ENCODE measurements at regions not wholly inside any gene's neighbourhood (a gene's known extent, or its start where the extent isn't known, plus 50 kb on each side); places are given as distances from the start of the nearest gene placed in this dataset.

GRCh38 chr13:72637561-72637960, 89.9 kb downstream of the MZT1 start:
- Histone ChIP-seq H3K4me2 (ENCODE audit: low read length) (no peak overlapping the region), H3K79me2 (replicated peaks; ENCODE audit: insufficient read depth, low read length) (no peaks in the 10 kb centered on the region), H3K27me3 (ENCODE audit: insufficient read depth, low read depth, low read length) (no peaks in the 10 kb centered on the region), H4K20me1 (ENCODE audit: insufficient read depth) (no peaks in the 10 kb centered on the region), H3K27ac (ENCODE audit: low read length) (no peak overlapping the region), H3K9ac (ENCODE audit: low read length) (no peak overlapping the region), H3F3A (ENCODE audit: insufficient read depth, low read length, poor library complexity, severe bottlenecking) (no peaks in the 10 kb centered on the region), H2AFZ (ENCODE audit: low read depth, low read length) (no peak overlapping the region), H3K36me3 (ENCODE audit: insufficient read depth, low read length) (no peaks in the 10 kb centered on the region), H3K9me3 (ENCODE audit: low read length) (no peaks in the 10 kb centered on the region), H3K9me2 (ENCODE audit: insufficient read depth, low read length) (no peaks in the 10 kb centered on the region), H3K4me3 (ENCODE audit: low read length) (no peak overlapping the region)
- no peak for TF ChIP-seq RAD21 (conservative IDR thresholded peaks at IDR 0.05)
- no peak for TF ChIP-seq EZH2 (IDR thresholded peaks at IDR 0.05; ENCODE audit: borderline replicate concordance, insufficient read depth, low read length, poor library complexity, severe bottlenecking)
- TF ChIP-seq MXI1 (conservative IDR thresholded peaks at IDR 0.05; ENCODE audit: poor library complexity, severe bottlenecking): no peak
- no peak for TF ChIP-seq EP300 (conservative IDR thresholded peaks at IDR 0.05; ENCODE audit: poor library complexity, severe bottlenecking)
- TF ChIP-seq POLR2AphosphoS5 (IDR thresholded peaks at IDR 0.05): no peak
- TF ChIP-seq REST (IDR thresholded peaks at IDR 0.05; ENCODE audit: borderline replicate concordance): no peak
- no peak for TF ChIP-seq SMC3 (conservative IDR thresholded peaks at IDR 0.05; ENCODE audit: poor library complexity)
- TF ChIP-seq TAF1 (IDR thresholded peaks at IDR 0.05; ENCODE audit: low read depth): no peak
- TF ChIP-seq CTCF (IDR thresholded peaks at IDR 0.05; ENCODE audit: poor library complexity, severe bottlenecking): no peak

- no peaks in the 10 kb centered on the region for H3K79me2 ChIP-seq (replicated peaks; ENCODE audit: insufficient read depth, low read length)
- no peaks in the 10 kb centered on the region for H3K36me3 ChIP-seq (ENCODE audit: insufficient read depth, low read length)
- no peaks in the 10 kb centered on the region for H3K27me3 ChIP-seq (ENCODE audit: insufficient read depth, low read depth, low read length)
- no peaks in the 10 kb centered on the region for H3F3A ChIP-seq (ENCODE audit: insufficient read depth, low read length, poor library complexity, severe bottlenecking)
- no peak overlapping the region for H2AFZ ChIP-seq (ENCODE audit: low read depth, low read length)
- no peak overlapping the region for H3K4me3 ChIP-seq (ENCODE audit: low read length)
- H3K27ac ChIP-seq (ENCODE audit: low read length): no peak overlapping the region
- TF ChIP-seq POLR2AphosphoS5 (IDR thresholded peaks at IDR 0.05) (no peak), SMC3 (conservative IDR thresholded peaks at IDR 0.05; ENCODE audit: poor library complexity) (no peak), RAD21 (conservative IDR thresholded peaks at IDR 0.05) (no peak), EZH2 (IDR thresholded peaks at IDR 0.05; ENCODE audit: borderline replicate concordance, insufficient read depth, low read length, poor library complexity, severe bottlenecking) (no peak), REST (IDR thresholded peaks at IDR 0.05; ENCODE audit: borderline replicate concordance) (no peak), MXI1 (conservative IDR thresholded peaks at IDR 0.05; ENCODE audit: poor library complexity, severe bottlenecking) (no peak), EP300 (conservative IDR thresholded peaks at IDR 0.05; ENCODE audit: poor library complexity, severe bottlenecking) (no peak), CTCF (IDR thresholded peaks at IDR 0.05; ENCODE audit: poor library complexity, severe bottlenecking) (no peak), TAF1 (IDR thresholded peaks at IDR 0.05; ENCODE audit: low read depth) (no peak)
- no peaks in the 10 kb centered on the region for H3K9me2 ChIP-seq (ENCODE audit: insufficient read depth, low read length)
- no peak overlapping the region for H3K9ac ChIP-seq (ENCODE audit: low read length)
- no peaks in the 10 kb centered on the region for H3K9me3 ChIP-seq (ENCODE audit: low read length)
- no peak overlapping the region for H3K4me2 ChIP-seq (ENCODE audit: low read length)
- no peaks in the 10 kb centered on the region for H4K20me1 ChIP-seq (ENCODE audit: insufficient read depth)
These were observed 92.6 kb downstream of the MZT1 start for GRCh38 chr13:72634859-72635258.

All from neural cell (in vitro differentiated cells).